HCT116 (cell line): ENCODE measurements at regions not wholly inside any gene's neighbourhood (a gene's known extent, or its start where the extent isn't known, plus 50 kb on each side); places are given as distances from the start of the nearest gene placed in this dataset.

Experiments used
- ATAC-seq: fragments of 200-7000 bp; cut with Tn5 transposase; 2 replicates; pipeline ENCODE4 v1.9.1; 2020; ENCODE audit warnings: mild to moderate bottlenecking, moderate library complexity
- BruUV-seq: library from RNA; stranded (reverse); fragments of 400-500 nt; replicated peaks from 2 replicates; lab custom pipeline; 2021; lab: Mats Ljungman, UMichigan
- CTCF ChIA-PET: fragments of 300-600 bp; sonication (Branson Sonifier 250); formaldehyde crosslinking; loops from one replicate; lab custom pipeline; 2021; ENCODE audit warnings: antibody characterized with exemption; lab: Charles Lee
- POLR2A ChIA-PET: fragments of 300-600, 350-600 bp; sonication (Branson Sonifier 250); formaldehyde crosslinking; loops from one replicate; lab custom pipeline; 2021; ENCODE audit warnings: antibody characterized with exemption; lab: Charles Lee
- RAD21 ChIA-PET, 2 experiments: fragments of 300-600 bp; sonication (Branson Sonifier 250); formaldehyde crosslinking; loops; one replicate each; lab custom pipeline; 2023; ENCODE audit warnings: low total read pairs in 2 of 2; ENCODE audit not compliant: uncharacterized antibody in 2 of 2, unreplicated experiment in 2 of 2, low non-redundant PET in 1 of 2; lab: Charles Lee
- DNase-seq: peaks from one replicate; pipeline ENCODE4 v3.0.0-alpha.2; 2010; ENCODE audit warnings: low read depth, low spot score
- H2AFZ ChIP-seq: fragments of 200-600 bp; shearing (Covaris generic), sonication (generic); 2 replicates; pipeline ENCODE4 v1.6.1; 2017; ENCODE audit warnings: low read depth, mixed run types, mixed read lengths, antibody characterized with exemption, low read length; ENCODE audit not compliant: poor library complexity, severe bottlenecking
- H3K27ac ChIP-seq: 2 replicates; pipeline ENCODE4 v1.5.1; 2012; ENCODE audit warnings: low read depth, low read length
- H3K27me3 ChIP-seq: fragments of 200-600 bp; sonication (generic); 2 replicates; pipeline ENCODE4 v1.6.1; 2016; ENCODE audit warnings: mixed run types, low read length, mixed read lengths; ENCODE audit not compliant: insufficient read depth
- H3K36me3 ChIP-seq, 2 experiments: fragments of 200-500 bp in 1 of 2; fragments of 200-600 bp in 1 of 2; sonication (Bioruptor generic) in 1 of 2; sonication (generic) in 1 of 2; 2 replicates each; pipeline versions ENCODE4 v1.5.1 to v1.6.1; 2014 to 2016; ENCODE audit warnings: low read length in 2 of 2, inconsistent platforms in 1 of 2, mixed read lengths in 1 of 2, mixed run types in 1 of 2; ENCODE audit not compliant: insufficient read depth in 2 of 2, control insufficient read depth in 1 of 2
- H3K4me1 ChIP-seq, 2 experiments: fragments of 200-600 bp in 1 of 2; sonication (generic) in 1 of 2; 2 replicates each; pipeline versions ENCODE4 v1.5.1 to v1.6.1; 2012 to 2017; ENCODE audit warnings: low read length in 2 of 2, inconsistent platforms in 1 of 2, mild to moderate bottlenecking in 1 of 2, mixed read lengths in 1 of 2, mixed run types in 1 of 2, moderate library complexity in 1 of 2; ENCODE audit not compliant: insufficient read depth in 2 of 2, control insufficient read depth in 1 of 2
- H3K4me2 ChIP-seq: fragments of 200-600 bp; sonication (generic); 2 replicates; pipeline ENCODE4 v1.6.1; 2017; ENCODE audit warnings: mixed run types, low read length, mixed read lengths
- H3K4me3 ChIP-seq, 2 experiments: fragments of 200-600 bp in 1 of 2; sonication (generic) in 1 of 2; replicated peaks in 1 of 2; 2 replicates each; pipeline ENCODE4 v1.5.1; 2011 to 2016; ENCODE audit warnings: low read length in 2 of 2, control low read depth in 1 of 2, low read depth in 1 of 2, mild to moderate bottlenecking in 1 of 2, mixed read lengths in 1 of 2, mixed run types in 1 of 2
- H3K79me2 ChIP-seq: fragments of 200-600 bp; sonication (generic); 2 replicates; pipeline ENCODE4 v1.6.1; 2017; ENCODE audit warnings: mild to moderate bottlenecking, mixed run types, low read length, moderate library complexity, mixed read lengths; ENCODE audit not compliant: insufficient read depth
- H3K9ac ChIP-seq: fragments of 200-600 bp; sonication (generic); 2 replicates; pipeline ENCODE4 v1.6.1; 2016; ENCODE audit warnings: low read length, mixed read lengths
- H3K9me2 ChIP-seq: fragments of 200-600 bp; sonication (generic), shearing (Covaris generic); 2 replicates; pipeline ENCODE4 v1.6.1; 2017; ENCODE audit warnings: mixed run types, mild to moderate bottlenecking, moderate library complexity; ENCODE audit not compliant: insufficient read depth
- H3K9me3 ChIP-seq, 2 experiments: fragments of 200-500 bp in 1 of 2; fragments of 200-600 bp in 1 of 2; sonication (Bioruptor generic) in 1 of 2; sonication (generic) in 1 of 2; 2 replicates each; pipeline ENCODE4 v1.6.1; 2014 to 2017; ENCODE audit warnings: low read length in 2 of 2, mixed read lengths in 2 of 2, inconsistent platforms in 1 of 2, low read depth in 1 of 2, mild to moderate bottlenecking in 1 of 2, mixed run types in 1 of 2, moderate library complexity in 1 of 2; ENCODE audit not compliant: control insufficient read depth in 1 of 2, insufficient read depth in 1 of 2
- H4K20me1 ChIP-seq: fragments of 200-600 bp; sonication (generic), shearing (Covaris generic); 2 replicates; pipeline ENCODE4 v1.6.1; 2017; ENCODE audit warnings: mixed run types, mild to moderate bottlenecking, moderate library complexity; ENCODE audit not compliant: insufficient read depth
- ATF3 ChIP-seq: IDR thresholded peaks from 2 replicates; pipeline ENCODE4 v1.6.1; 2012
- CTCF ChIP-seq, 3 experiments: fragments of 200-600 bp in 1 of 3; sonication (generic) in 1 of 3; IDR thresholded peaks in 2 of 3; conservative IDR thresholded peaks in 1 of 3; 2 replicates each; pipeline ENCODE4 v1.5.1; 2012 to 2017; ENCODE audit warnings: low read depth in 2 of 3, low read length in 2 of 3, antibody characterized with exemption in 1 of 3, borderline replicate concordance in 1 of 3, control low read depth in 1 of 3, mild to moderate bottlenecking in 1 of 3, mixed read lengths in 1 of 3, mixed run types in 1 of 3, moderate library complexity in 1 of 3; ENCODE audit not compliant: insufficient read depth in 1 of 3
- EGR1 ChIP-seq: IDR thresholded peaks from 2 replicates; pipeline ENCODE4 v1.6.1; 2012; ENCODE audit warnings: low read depth
- ELF1 ChIP-seq: IDR thresholded peaks from 2 replicates; pipeline ENCODE4 v1.6.1; 2012; ENCODE audit warnings: low read depth, borderline replicate concordance
- EZH2 ChIP-seq: fragments of 200-600 bp; sonication (generic); IDR thresholded peaks from 2 replicates; pipeline ENCODE4 v1.6.1; 2017; ENCODE audit warnings: antibody characterized with exemption, mixed run types
- EZH2phosphoT487 ChIP-seq: fragments of 200-600 bp; IDR thresholded peaks from 2 replicates; pipeline ENCODE4 v1.6.1; 2018; ENCODE audit warnings: antibody characterized with exemption, borderline replicate concordance
- MAX ChIP-seq: IDR thresholded peaks from 2 replicates; pipeline ENCODE4 v1.6.1; 2012
- POLR2A ChIP-seq: IDR thresholded peaks from 2 replicates; pipeline ENCODE4 v1.7.0; 2011; ENCODE audit warnings: borderline replicate concordance; ENCODE audit not compliant: insufficient read depth, insufficient read length; ENCODE audit errors: extremely low read depth
- RAD21 ChIP-seq: IDR thresholded peaks from 2 replicates; pipeline ENCODE4 v1.6.1; 2012; ENCODE audit warnings: low read depth, mild to moderate bottlenecking
- SIN3A ChIP-seq: IDR thresholded peaks from 2 replicates; pipeline ENCODE4 v1.6.1; 2012; ENCODE audit warnings: low read depth
- TCF7L2 ChIP-seq: IDR thresholded peaks from 2 replicates; pipeline ENCODE4 v1.7.0; 2011; ENCODE audit warnings: borderline replicate concordance, inconsistent platforms; ENCODE audit not compliant: insufficient read depth, insufficient read length; ENCODE audit errors: extremely low read depth
- ZBTB33 ChIP-seq: IDR thresholded peaks from 2 replicates; pipeline ENCODE4 v1.6.1; 2011; ENCODE audit warnings: mild to moderate bottlenecking, low read length, moderate library complexity; ENCODE audit not compliant: insufficient replicate concordance; ENCODE audit errors: extremely low read depth
- ZFX ChIP-seq: fragments of 450-650 bp; IDR thresholded peaks from 2 replicates; pipeline ENCODE4 v1.6.1; 2017
- ZNF274 ChIP-seq: fragments of 200-500 bp; sonication (Bioruptor generic); IDR thresholded peaks from 2 replicates; pipeline ENCODE4 v1.6.1; 2014; ENCODE audit warnings: mild to moderate bottlenecking, low read depth, low read length, inconsistent platforms
- intact Hi-C: fragments of 100-400 bp; cut with micrococcal nuclease; formaldehyde crosslinking; loops from 2 replicates; pipeline ENCODE4 v1.10.0; 2022

GRCh38 chr11:130641876-130642275, 193.4 kb downstream of the ADAMTS15 start:
- Histone ChIP-seq H2AFZ (no peak overlapping the region), H3K9me3 (no peaks in the 10 kb centered on the region), H3K27me3 (0 out of 2 replicates have a peak, but pooled peaks cover 11% of the 10 kb centered on the region), H3K36me3 (no peaks in the 10 kb centered on the region), H3K4me3 (no peak overlapping the region), H4K20me1 (no peaks in the 10 kb centered on the region), H3K4me2 (no peak overlapping the region), H3K79me2 (no peaks in the 10 kb centered on the region), H3K9ac (no peak overlapping the region), H3K4me1 (peaks cover 7 to 8% of the 10 kb centered on the region in 2 experiments; a peak in 3 of 4 replicates), H3K9me2 (no peaks in the 10 kb centered on the region), H3K27ac (no peak overlapping the region)
- ATAC-seq (no peak), DNase-seq (no peak)
- CTCF ChIA-PET: no interaction called here
- TF ChIP-seq RAD21 (no peak), ZNF274 (no peak), EGR1 (no peak), ZBTB33 (no peak), EZH2phosphoT487 (no peak), MAX (no peak), SIN3A (no peak), TCF7L2 (no peak), ZFX (no peak), EZH2 (no peak), ELF1 (no peak), ATF3 (no peak), POLR2A (no peak), CTCF (IDR thresholded peaks at IDR 0.05 in 2 of 3, conservative IDR thresholded peaks at IDR 0.05 in 1 of 3; ENCODE audit: borderline replicate concordance in 1 of 3, insufficient read depth in 1 of 3, low read depth in 2 of 3, low read length in 2 of 3) (no peak)
- RAD21 ChIA-PET: no interaction called here
- POLR2A ChIA-PET: no interaction called here
- BruUV-seq: no TSS peak
- intact Hi-C loops: no loop called here
